ENCODE measurements at regions not wholly inside any gene's neighbourhood (a gene's known extent, or its start where the extent isn't known, plus 50 kb on each side); places are given as distances from the start of the nearest gene placed in this dataset.

DNA sequence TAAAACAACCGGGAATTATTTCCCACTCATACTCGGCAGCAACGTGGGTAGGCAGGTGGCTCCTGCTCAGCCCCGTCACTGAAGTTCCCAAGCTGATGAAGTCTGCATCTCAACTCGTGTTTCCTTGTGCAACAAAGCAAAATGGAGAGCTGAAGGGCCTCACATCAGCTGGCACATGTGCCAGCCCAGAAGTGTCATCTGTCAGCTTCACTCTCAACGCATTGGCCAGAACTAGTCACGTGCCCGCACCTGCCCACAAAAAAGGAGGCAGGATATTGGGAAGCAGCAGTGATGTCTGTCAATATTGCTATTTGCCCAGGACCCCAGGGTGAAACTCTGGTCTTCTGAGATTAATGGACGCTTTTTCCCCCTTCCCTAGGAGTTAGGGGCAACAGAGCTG is 344.0 kb downstream of the BCL11B start:
- TF ChIP-seq, protein P1, sequence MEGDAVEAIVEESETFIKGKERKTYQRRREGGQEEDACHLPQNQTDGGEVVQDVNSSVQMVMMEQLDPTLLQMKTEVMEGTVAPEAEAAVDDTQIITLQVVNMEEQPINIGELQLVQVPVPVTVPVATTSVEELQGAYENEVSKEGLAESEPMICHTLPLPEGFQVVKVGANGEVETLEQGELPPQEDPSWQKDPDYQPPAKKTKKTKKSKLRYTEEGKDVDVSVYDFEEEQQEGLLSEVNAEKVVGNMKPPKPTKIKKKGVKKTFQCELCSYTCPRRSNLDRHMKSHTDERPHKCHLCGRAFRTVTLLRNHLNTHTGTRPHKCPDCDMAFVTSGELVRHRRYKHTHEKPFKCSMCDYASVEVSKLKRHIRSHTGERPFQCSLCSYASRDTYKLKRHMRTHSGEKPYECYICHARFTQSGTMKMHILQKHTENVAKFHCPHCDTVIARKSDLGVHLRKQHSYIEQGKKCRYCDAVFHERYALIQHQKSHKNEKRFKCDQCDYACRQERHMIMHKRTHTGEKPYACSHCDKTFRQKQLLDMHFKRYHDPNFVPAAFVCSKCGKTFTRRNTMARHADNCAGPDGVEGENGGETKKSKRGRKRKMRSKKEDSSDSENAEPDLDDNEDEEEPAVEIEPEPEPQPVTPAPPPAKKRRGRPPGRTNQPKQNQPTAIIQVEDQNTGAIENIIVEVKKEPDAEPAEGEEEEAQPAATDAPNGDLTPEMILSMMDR (IDR thresholded peaks at IDR 0.05; ENCODE audit: insufficient read depth, low read depth, low read length) = no peak
- no peak for TF ChIP-seq EZH2 (IDR thresholded peaks at IDR 0.05; ENCODE audit: insufficient read depth, low read length)

Measured in astrocyte (in vitro differentiated cells and primary cell).